ENCODE measurements at regions not wholly inside any gene's neighbourhood (a gene's known extent, or its start where the extent isn't known, plus 50 kb on each side); places are given as distances from the start of the nearest gene placed in this dataset.
A peak's percentile ranks its signal among the peaks of the same experiment; 100 is the strongest.

- no peaks in the 10 kb centered on the region for H3K27me3 ChIP-seq (ENCODE audit: control insufficient read depth in 1 of 2, insufficient read depth in 2 of 2, low read length in 2 of 2)
- no peaks in the 10 kb centered on the region for H3K79me2 ChIP-seq (ENCODE audit: insufficient read depth, low read length)
- in situ Hi-C loops (cut with HindIII; ENCODE audit: extremely low pct_ligation_motif_present, low pct_unique_long_range_greater_than_20kb) (no loop called here), intact Hi-C loops (cut with micrococcal nuclease; ENCODE audit: unreplicated experiment) (no loop called here)
- H3K4me2 ChIP-seq (ENCODE audit: low read depth, low read length) = no peak overlapping the region
- H4K20me1 ChIP-seq (ENCODE audit: insufficient read depth, low read length) = no peaks in the 10 kb centered on the region
- no peak overlapping the region for H3K4me3 ChIP-seq (replicated peaks in 1 of 3; ENCODE audit: insufficient read depth in 1 of 3, low read depth in 2 of 3, low read length in 3 of 3)
- no peak overlapping the region for H2AFZ ChIP-seq (ENCODE audit: low read length)
- H3K9ac ChIP-seq (ENCODE audit: insufficient read depth, low read depth, low read length) = no peak overlapping the region
- 39% methylated on average over 7 of the region's 7 CpGs for WGBS (ENCODE audit: low lambda C conversion rate)
- no peak for DNase-seq (ENCODE audit: low spot score)
- peaks cover 94% of the 10 kb centered on the region for H3K9me3 ChIP-seq (ENCODE audit: low read length)
- FAIRE-seq = no peak
- H3K4me1 ChIP-seq (ENCODE audit: insufficient read depth, low read length) = no peaks in the 10 kb centered on the region
- ATAC-seq = no peak
- H3K36me3 ChIP-seq (replicated peaks in 1 of 2; ENCODE audit: control insufficient read depth in 1 of 2, insufficient read depth in 2 of 2, low read length in 2 of 2) = no peaks in the 10 kb centered on the region
- CTCF ChIA-PET (ENCODE audit: low intra/inter-chr PET ratio, low total read pairs) = no interaction called here
- BruUV-seq (replicated peaks) = no TSS peak
- H3K27ac ChIP-seq (ENCODE audit: extremely low read length, insufficient read depth, low read length) = no peak overlapping the region
- TF ChIP-seq ZNF234 (CRISPR knock-in tag; conservative IDR thresholded peaks at IDR 0.05) (no peak), ATF7 (IDR thresholded peaks at IDR 0.05) (peak; percentile 92), ATF7 (CRISPR knock-in tag; IDR thresholded peaks at IDR 0.05) (no peak), ZMAT3 (CRISPR knock-in tag; conservative IDR thresholded peaks at IDR 0.05) (no peak), CREB1 (IDR thresholded peaks at IDR 0.05) (peak; percentile 91), CREB1 (CRISPR knock-in tag; IDR thresholded peaks at IDR 0.05) (no peak), RXRA (CRISPR knock-in tag; IDR thresholded peaks at IDR 0.05) (no peak), GLI4 (CRISPR knock-in tag; IDR thresholded peaks at IDR 0.05; ENCODE audit: borderline replicate concordance) (no peak), ZNF761 (CRISPR knock-in tag; conservative IDR thresholded peaks at IDR 0.05) (no peak), TBX3 (IDR thresholded peaks at IDR 0.05; ENCODE audit: borderline replicate concordance) (no peak), HNF4A (CRISPR knock-in tag; IDR thresholded peaks at IDR 0.05) (no peak), CHD4 (IDR thresholded peaks at IDR 0.05; ENCODE audit: borderline replicate concordance, low read length) (no peak), CEBPG (CRISPR knock-in tag; IDR thresholded peaks at IDR 0.05) (no peak), ZFP62 (CRISPR knock-in tag; IDR thresholded peaks at IDR 0.05) (no peak), FOXO4 (CRISPR knock-in tag; conservative IDR thresholded peaks at IDR 0.05) (no peak), SNRNP70 (IDR thresholded peaks at IDR 0.05; ENCODE audit: low read depth, low read length) (no peak), LRRFIP1 (CRISPR knock-in tag; conservative IDR thresholded peaks at IDR 0.05) (no peak)
- POLR2A ChIA-PET = no interaction called here
Observed at GRCh38 chr2:22850310-22850709, 534.7 kb upstream of the KLHL29 start.

Measured in HepG2 (cell line).